K562 (cell line): ENCODE measurements at regions not wholly inside any gene's neighbourhood (a gene's known extent, or its start where the extent isn't known, plus 50 kb on each side); places are given as distances from the start of the nearest gene placed in this dataset.

Experiments used
- ATAC-seq: fragments of 200-7000 bp; cut with Tn5 transposase; 3 replicates; pipeline ENCODE4 v1.9.1; 2020; ENCODE audit warnings: moderate library complexity
- BruUV-seq: library from RNA; stranded (reverse); fragments of 400-500 nt; replicated peaks from 2 replicates; lab custom pipeline; 2021; lab: Mats Ljungman, UMichigan
- CTCF ChIA-PET: fragments of 300-600 bp; formaldehyde crosslinking; extraction: SDS; loops from one replicate; lab custom pipeline; 2021; ENCODE audit warnings: low intra/inter-chr PET ratio; lab: Yijun Ruan, JAX
- POLR2A ChIA-PET: fragments of 300-600, 350-650 bp; sonication (Branson Sonifier 250); formaldehyde crosslinking; extraction: SDS; loops from one replicate; lab custom pipeline; 2021; ENCODE audit warnings: antibody characterized with exemption, inconsistent platforms; lab: Yijun Ruan, JAX
- DNase-seq, 4 experiments: peaks; one replicate each; pipeline versions ENCODE4 v3.0.0 to v3.0.0-alpha.2; 2011 to 2018; ENCODE audit warnings: low spot score in 3 of 4, mixed read lengths in 3 of 4; ENCODE audit errors: extremely low read depth in 1 of 4
- FAIRE-seq: peaks from 2 replicates; lab custom pipeline; 2011; peaks lifted over from hg19 to GRCh38; lab: Jason Lieb, UNC
- H2AFZ ChIP-seq: 2 replicates; pipeline ENCODE4 v1.6.0; 2011; ENCODE audit warnings: low read depth, low read length, control low read depth, inconsistent platforms
- H3K27ac ChIP-seq: fragments of 200-600 bp; 3 replicates; pipeline ENCODE4 v1.8.0; 2011; ENCODE audit warnings: low read depth, mild to moderate bottlenecking, control low read depth, inconsistent platforms, low read length, moderate library complexity, mixed read lengths; ENCODE audit errors: extremely low read depth
- H3K27me3 ChIP-seq, 2 experiments: fragments of 300-600 bp in 1 of 2; 2 replicates in 1 of 2; 3 replicates in 1 of 2; pipeline versions ENCODE4 v1.6.0 to v1.8.0; 2011; ENCODE audit warnings: inconsistent platforms in 2 of 2, low read length in 2 of 2, mild to moderate bottlenecking in 1 of 2, mixed read lengths in 1 of 2, moderate library complexity in 1 of 2; ENCODE audit not compliant: control insufficient read depth in 2 of 2, insufficient read depth in 2 of 2
- H3K36me3 ChIP-seq: fragments of 300-600 bp; 3 replicates; pipeline ENCODE4 v1.8.0; 2011; ENCODE audit warnings: mild to moderate bottlenecking, low read length, inconsistent platforms; ENCODE audit not compliant: control insufficient read depth, insufficient read depth
- H3K4me1 ChIP-seq, 2 experiments: fragments of 200-600 bp in 1 of 2; replicated peaks in 1 of 2; 2 replicates in 1 of 2; 3 replicates in 1 of 2; pipeline versions ENCODE4 v1.5.1 to v1.8.0; 2011; ENCODE audit warnings: inconsistent platforms in 2 of 2, low read length in 2 of 2, mild to moderate bottlenecking in 1 of 2, mixed read lengths in 1 of 2, moderate library complexity in 1 of 2; ENCODE audit not compliant: control insufficient read depth in 2 of 2, insufficient read depth in 2 of 2
- H3K4me2 ChIP-seq: 2 replicates; pipeline ENCODE4 v1.6.1; 2011; ENCODE audit warnings: low read length, control low read depth, inconsistent platforms, mixed read lengths; ENCODE audit not compliant: insufficient read depth
- H3K4me3 ChIP-seq: fragments of 200-600 bp; sonication (generic), shearing (Covaris generic); 2 replicates; pipeline ENCODE4 v1.5.1; 2016; ENCODE audit warnings: control low read depth, inconsistent platforms
- H3K79me2 ChIP-seq: fragments of 200-600 bp; 3 replicates; pipeline ENCODE4 v1.8.0; 2011; ENCODE audit warnings: low read length, inconsistent platforms; ENCODE audit not compliant: control insufficient read depth, insufficient read depth
- H3K9ac ChIP-seq, 2 experiments: 2 replicates each; pipeline versions ENCODE4 v1.6.0 to v1.6.1; 2011; ENCODE audit warnings: low read depth in 2 of 2, low read length in 2 of 2, control low read depth in 1 of 2, inconsistent platforms in 1 of 2, mild to moderate bottlenecking in 1 of 2, mixed read lengths in 1 of 2; ENCODE audit not compliant: insufficient read depth in 1 of 2
- H3K9me1 ChIP-seq: one replicate; pipeline ENCODE4 v1.6.0; 2011; ENCODE audit warnings: inconsistent platforms, mild to moderate bottlenecking, low read length, moderate library complexity; ENCODE audit not compliant: control insufficient read depth, insufficient read depth
- H3K9me3 ChIP-seq: replicated peaks from 2 replicates; pipeline ENCODE4 v1.5.1; 2011; ENCODE audit warnings: low read depth, low read length, inconsistent platforms; ENCODE audit not compliant: control insufficient read depth, insufficient read depth
- H4K20me1 ChIP-seq: replicated peaks from 2 replicates; pipeline ENCODE4 v1.6.1; 2011; ENCODE audit warnings: low read length, inconsistent platforms, mixed read lengths; ENCODE audit not compliant: control insufficient read depth, insufficient read depth
- BCL6 ChIP-seq: fragments of 250-450 bp; sonication (Bioruptor Pico); IDR thresholded peaks from 2 replicates; pipeline ENCODE4 v1.4.0; 2020
- DPF2 ChIP-seq: fragments of 450-650 bp; IDR thresholded peaks from 2 replicates; pipeline ENCODE4 v1.6.1; 2016
- ESRRB ChIP-seq: fragments of 250-450 bp; sonication (Bioruptor Pico); IDR thresholded peaks from 2 replicates; pipeline ENCODE4 v1.5.0; 2020; ENCODE audit warnings: mild to moderate bottlenecking, moderate library complexity, borderline replicate concordance
- GABPB2 ChIP-seq: fragments of 250-450 bp; sonication (Bioruptor Pico); conservative IDR thresholded peaks from 2 replicates; pipeline ENCODE4 v1.5.1; 2021; ENCODE audit warnings: mild to moderate bottlenecking
- KAT2B ChIP-seq: IDR thresholded peaks from one replicate; pipeline ENCODE4 v1.6.1; 2012; ENCODE audit warnings: low read depth, mild to moderate bottlenecking, control low read depth, inconsistent platforms, low read length, moderate library complexity
- KLF13 ChIP-seq: fragments of 450-650 bp; IDR thresholded peaks from 2 replicates; pipeline ENCODE4 v1.6.1; 2016; ENCODE audit warnings: missing genetic modification characterization, low read depth, mild to moderate bottlenecking, missing compliant biosample characterization, moderate library complexity, borderline replicate concordance
- NFYB ChIP-seq: IDR thresholded peaks from 2 replicates; pipeline ENCODE4 v1.6.1; 2011; ENCODE audit warnings: mild to moderate bottlenecking, moderate library complexity; ENCODE audit not compliant: insufficient read length; ENCODE audit errors: extremely low read depth
- NR2C2 ChIP-seq, 2 experiments: fragments of 200-800 bp in 1 of 2; sonication (Bioruptor generic) in 1 of 2; sonication (generic) in 1 of 2; formaldehyde crosslinking in 1 of 2; IDR thresholded peaks; 2 replicates each; pipeline versions ENCODE4 v1.6.1 to v1.8.0; 2016 to 2022; ENCODE audit warnings: mild to moderate bottlenecking in 1 of 2, missing compliant biosample characterization in 1 of 2, missing genetic modification characterization in 1 of 2, missing genetic modification reagents in 1 of 2
- OTX1 ChIP-seq: fragments of 450-650 bp; formaldehyde crosslinking; IDR thresholded peaks from 2 replicates; pipeline ENCODE4 v1.4.0; 2022; ENCODE audit warnings: mild to moderate bottlenecking
- PML ChIP-seq: IDR thresholded peaks from 2 replicates; pipeline ENCODE4 v1.6.1; 2012; ENCODE audit warnings: low read length, inconsistent platforms
- TCFL5 ChIP-seq: fragments of 250-450 bp; sonication (Bioruptor Pico); conservative IDR thresholded peaks from 2 replicates; pipeline ENCODE4 v1.6.1; 2021; ENCODE audit warnings: mild to moderate bottlenecking, moderate library complexity, matching md5 sums
- ZNF3 ChIP-seq: fragments of 250-450 bp; sonication (Bioruptor Pico); IDR thresholded peaks from 2 replicates; pipeline ENCODE4 v1.5.0; 2021; ENCODE audit warnings: mild to moderate bottlenecking, moderate library complexity
- ZNF655 ChIP-seq: fragments of 250-450 bp; sonication (Bioruptor Pico); IDR thresholded peaks from 2 replicates; pipeline ENCODE4 v1.5.0; 2021
- ZNF830 ChIP-seq: fragments of 250-450 bp; sonication (Bioruptor Pico); IDR thresholded peaks from 2 replicates; pipeline ENCODE4 v1.5.0; 2021; ENCODE audit warnings: mild to moderate bottlenecking
- WGBS: fragments of 100-300 bp; shearing (Covaris generic); methylation state at CpG from one replicate; pipeline ENCODE4 v1.1.6; 2016; ENCODE audit warnings: low coverage, mixed read lengths; ENCODE audit not compliant: insufficient coverage; ENCODE audit errors: missing lambda C conversion rate; 5-methylcytosine and 5-hydroxymethylcytosine counted together
- in situ Hi-C: fragments of 300-500 bp; cut with MboI; formaldehyde crosslinking; loops from 4 replicates; pipeline ENCODE4 v1.15.0; 2018; ENCODE audit warnings: inconsistent platforms, mixed read lengths
- intact Hi-C: fragments of 100-400 bp; cut with micrococcal nuclease; formaldehyde crosslinking; loops from 2 replicates; pipeline ENCODE4 v1.14.2; 2022

- Histone ChIP-seq H3K9me3 (no peaks in the 10 kb centered on the region), H4K20me1 (no peaks in the 10 kb centered on the region)
- in situ Hi-C loops = no loop called here
Observed at GRCh38 chr20:39823224-39823623, 861.1 kb downstream of the DHX35 start.

More at GRCh38 chr20:39823224-39823623, 861.1 kb downstream of the DHX35 start:
- Histone ChIP-seq H3K4me3 (no peak overlapping the region), H3K27me3 (no peaks in the 10 kb centered on the region), H3K9me1 (no peaks in the 10 kb centered on the region), H3K79me2 (no peaks in the 10 kb centered on the region), H3K36me3 (no peaks in the 10 kb centered on the region), H3K4me2 (no peak overlapping the region), H2AFZ (no peak overlapping the region), H3K4me1 (no peaks in the 10 kb centered on the region), H3K27ac (no peak overlapping the region), H3K9ac (no peak overlapping the region)
- 2% methylated on average over 4 of the region's 4 CpGs for WGBS
- ATAC-seq (no peak), FAIRE-seq (no peak), DNase-seq (no peak)
- ChIA-PET POLR2A (no interaction called here), CTCF (no interaction called here)
- intact Hi-C loops = no loop called here
- no TSS peak for BruUV-seq
- no peak for TF ChIP-seq OTX1 (CRISPR knock-in tag)
- no peak for TF ChIP-seq KLF13 (tag)
- no peak for TF ChIP-seq PML
- TF ChIP-seq ZNF3 (CRISPR knock-in tag) = no peak
- no peak for TF ChIP-seq ZNF655 (CRISPR knock-in tag)
- no peak for TF ChIP-seq BCL6 (CRISPR knock-in tag)
- no peak for TF ChIP-seq DPF2
- TF ChIP-seq GABPB2 (CRISPR knock-in tag) = no peak
- no peak for TF ChIP-seq TCFL5 (CRISPR knock-in tag)
- TF ChIP-seq ZNF830 (CRISPR knock-in tag) = no peak
- no peak for TF ChIP-seq NFYB
- TF ChIP-seq KAT2B = no peak
- no peak for TF ChIP-seq NR2C2 (CRISPR knock-in tag; IDR thresholded peaks at IDR 0.05)
- TF ChIP-seq NR2C2 (tag; IDR thresholded peaks at IDR 0.05) = no peak
- TF ChIP-seq ESRRB = no peak
